ENCODE measurements at regions not wholly inside any gene's neighbourhood (a gene's known extent, or its start where the extent isn't known, plus 50 kb on each side); places are given as distances from the start of the nearest gene placed in this dataset.
A peak's percentile ranks its signal among the peaks of the same experiment; 100 is the strongest.

DNA sequence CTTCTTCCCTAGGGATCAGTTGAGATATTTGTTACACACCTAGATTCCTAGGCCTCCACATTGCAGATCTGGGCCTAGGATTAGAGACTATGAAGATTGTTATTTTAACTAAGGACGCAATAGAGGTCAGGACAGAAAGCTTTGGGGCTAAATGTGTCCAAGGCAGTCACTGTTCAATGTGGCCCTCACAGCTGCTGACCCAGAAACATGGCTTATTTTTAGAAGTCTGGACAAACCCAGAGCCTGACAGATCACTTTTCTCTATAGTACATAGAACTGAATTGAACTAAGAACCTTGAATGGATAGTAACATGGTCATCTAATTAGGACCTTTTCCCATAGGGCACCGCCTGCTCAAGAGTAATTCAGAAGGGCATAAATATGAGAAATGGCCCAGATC, 146.6 kb upstream of the AUTS2 start:
- H3K36me3 ChIP-seq (ENCODE audit: insufficient read depth, low read length) = no peaks in the 10 kb centered on the region
- no peak overlapping the region for H3K9ac ChIP-seq (ENCODE audit: low read depth, low read length)
- 92% methylated on average over 2 of the region's 2 CpGs for WGBS
- H3K27ac ChIP-seq (ENCODE audit: low read depth, low read length) = no peak overlapping the region
- H3K9me3 ChIP-seq (ENCODE audit: insufficient read depth, low read depth, low read length) = no peaks in the 10 kb centered on the region
- H3K4me3 ChIP-seq (ENCODE audit: low read length) = no peak overlapping the region
- peaks cover 8% of the 10 kb centered on the region for H3K4me1 ChIP-seq (ENCODE audit: insufficient read depth, low read length)
- H3K27me3 ChIP-seq (ENCODE audit: insufficient read depth, low read length) = peaks cover 58% of the 10 kb centered on the region

- Histone ChIP-seq H3K4me1 (ENCODE audit: insufficient read depth, low read length) (peaks cover 14% of the 10 kb centered on the region), H3K27ac (ENCODE audit: low read depth, low read length) (no peak overlapping the region), H3K9me3 (ENCODE audit: insufficient read depth, low read depth, low read length) (no peaks in the 10 kb centered on the region), H3K9ac (ENCODE audit: low read depth, low read length) (no peak overlapping the region), H3K27me3 (ENCODE audit: insufficient read depth, low read length) (peaks cover 53% of the 10 kb centered on the region), H3K4me3 (ENCODE audit: low read length) (no peak overlapping the region), H3K36me3 (ENCODE audit: insufficient read depth, low read length) (no peaks in the 10 kb centered on the region)
- WGBS = 100% methylated on average over 2 of the region's 2 CpGs
Observed at GRCh38 chr7:69452797-69453196, 145.5 kb upstream of the AUTS2 start.

- H3K27me3 ChIP-seq (ENCODE audit: insufficient read depth, low read length) = peaks cover 11% of the 10 kb centered on the region
- H3K4me1 ChIP-seq (ENCODE audit: insufficient read depth, low read length) = peaks cover 12% of the 10 kb centered on the region
- H3K4me3 ChIP-seq (ENCODE audit: low read length) = no peak overlapping the region
- peak overlapping the region; percentile 57 for H3K27ac ChIP-seq (ENCODE audit: low read depth, low read length)
- no peaks in the 10 kb centered on the region for H3K36me3 ChIP-seq (ENCODE audit: insufficient read depth, low read length)
- H3K9ac ChIP-seq (ENCODE audit: low read depth, low read length) = peak overlapping the region; percentile 19; the same call in 1 of the 2 replicates
- no peaks in the 10 kb centered on the region for H3K9me3 ChIP-seq (ENCODE audit: insufficient read depth, low read depth, low read length)
- WGBS = 52% methylated on average over 7 of the region's 9 CpGs
Observed at GRCh38 chr7:69457595-69458504, 140.4 kb upstream of the AUTS2 start.

DNA sequence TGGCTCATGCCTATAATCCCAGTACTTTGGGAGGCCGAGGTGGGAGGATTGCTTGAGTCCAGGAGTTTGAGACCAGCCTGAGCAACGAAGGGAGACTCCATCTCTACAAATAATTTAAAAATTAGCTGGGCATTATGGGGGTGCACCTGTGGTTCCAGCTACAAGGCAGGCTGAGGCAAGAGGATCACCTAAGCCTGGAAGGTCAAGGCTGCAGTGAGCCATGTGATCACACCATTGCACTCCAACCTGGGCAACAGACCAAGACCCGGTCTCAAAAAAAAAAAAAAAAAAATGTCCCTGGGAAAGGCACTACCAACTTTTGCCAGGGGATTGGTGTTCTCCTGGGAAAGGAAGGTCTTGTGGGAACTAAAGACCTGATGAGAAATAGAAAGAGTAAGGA, 134.2 kb upstream of the AUTS2 start:
- WGBS = 84% methylated on average over 3 of the region's 3 CpGs
- peaks cover 16% of the 10 kb centered on the region for H3K9me3 ChIP-seq (ENCODE audit: insufficient read depth, low read depth, low read length)
- H3K27me3 ChIP-seq (ENCODE audit: insufficient read depth, low read length) = no peaks in the 10 kb centered on the region
- H3K4me1 ChIP-seq (ENCODE audit: insufficient read depth, low read length) = no peaks in the 10 kb centered on the region
- H3K9ac ChIP-seq (ENCODE audit: low read depth, low read length) = no peak overlapping the region
- no peak overlapping the region for H3K4me3 ChIP-seq (ENCODE audit: low read length)
- no peaks in the 10 kb centered on the region for H3K36me3 ChIP-seq (ENCODE audit: insufficient read depth, low read length)
- no peak overlapping the region for H3K27ac ChIP-seq (ENCODE audit: low read depth, low read length)

GRCh38 chr7:69465262-69465661, 133.0 kb upstream of the AUTS2 start:
- Histone ChIP-seq H3K27me3 (ENCODE audit: insufficient read depth, low read length) (no peaks in the 10 kb centered on the region), H3K36me3 (ENCODE audit: insufficient read depth, low read length) (no peaks in the 10 kb centered on the region), H3K9me3 (ENCODE audit: insufficient read depth, low read depth, low read length) (peaks cover 27% of the 10 kb centered on the region), H3K9ac (ENCODE audit: low read depth, low read length) (no peak overlapping the region), H3K27ac (ENCODE audit: low read depth, low read length) (no peak overlapping the region), H3K4me3 (ENCODE audit: low read length) (no peak overlapping the region), H3K4me1 (ENCODE audit: insufficient read depth, low read length) (no peaks in the 10 kb centered on the region)
- 100% methylated on average over 1 of the region's 1 CpG for whole genome bisulfite sequencing

GRCh38 chr7:69467826-69468225, 130.4 kb upstream of the AUTS2 start:
- 89% methylated on average over 1 of the region's 1 CpG for WGBS
- Histone ChIP-seq H3K9me3 (ENCODE audit: insufficient read depth, low read depth, low read length) (peaks cover 27% of the 10 kb centered on the region), H3K4me1 (ENCODE audit: insufficient read depth, low read length) (no peaks in the 10 kb centered on the region), H3K27ac (ENCODE audit: low read depth, low read length) (no peak overlapping the region), H3K36me3 (ENCODE audit: insufficient read depth, low read length) (no peaks in the 10 kb centered on the region), H3K4me3 (ENCODE audit: low read length) (no peak overlapping the region), H3K9ac (ENCODE audit: low read depth, low read length) (no peak overlapping the region), H3K27me3 (ENCODE audit: insufficient read depth, low read length) (no peaks in the 10 kb centered on the region)

GRCh38 chr7:69476416-69476815, 121.9 kb upstream of the AUTS2 start:
- no peaks in the 10 kb centered on the region for H3K36me3 ChIP-seq (ENCODE audit: insufficient read depth, low read length)
- WGBS = 92% methylated on average over 5 of the region's 5 CpGs
- no peak overlapping the region for H3K27ac ChIP-seq (ENCODE audit: low read depth, low read length)
- no peak overlapping the region for H3K4me3 ChIP-seq (ENCODE audit: low read length)
- no peaks in the 10 kb centered on the region for H3K4me1 ChIP-seq (ENCODE audit: insufficient read depth, low read length)
- H3K9me3 ChIP-seq (ENCODE audit: insufficient read depth, low read depth, low read length) = no peaks in the 10 kb centered on the region
- H3K9ac ChIP-seq (ENCODE audit: low read depth, low read length) = no peak overlapping the region
- no peaks in the 10 kb centered on the region for H3K27me3 ChIP-seq (ENCODE audit: insufficient read depth, low read length)

GRCh38 chr7:69482676-69483075, 115.6 kb upstream of the AUTS2 start:
- Histone ChIP-seq H3K27ac (ENCODE audit: low read depth, low read length) (no peak overlapping the region), H3K4me3 (ENCODE audit: low read length) (no peak overlapping the region), H3K36me3 (ENCODE audit: insufficient read depth, low read length) (no peaks in the 10 kb centered on the region), H3K9ac (ENCODE audit: low read depth, low read length) (no peak overlapping the region), H3K4me1 (ENCODE audit: insufficient read depth, low read length) (no peaks in the 10 kb centered on the region), H3K27me3 (ENCODE audit: insufficient read depth, low read length) (no peaks in the 10 kb centered on the region), H3K9me3 (ENCODE audit: insufficient read depth, low read depth, low read length) (no peaks in the 10 kb centered on the region)
- WGBS = 96% methylated on average over 18 of the region's 18 CpGs

- no peaks in the 10 kb centered on the region for H3K36me3 ChIP-seq (ENCODE audit: insufficient read depth, low read length)
- no peaks in the 10 kb centered on the region for H3K27me3 ChIP-seq (ENCODE audit: insufficient read depth, low read length)
- H3K4me3 ChIP-seq (ENCODE audit: low read length) = no peak overlapping the region
- 96% methylated on average over 3 of the region's 3 CpGs for WGBS
- H3K27ac ChIP-seq (ENCODE audit: low read depth, low read length) = no peak overlapping the region
- H3K4me1 ChIP-seq (ENCODE audit: insufficient read depth, low read length) = no peaks in the 10 kb centered on the region
- H3K9me3 ChIP-seq (ENCODE audit: insufficient read depth, low read depth, low read length) = no peaks in the 10 kb centered on the region
- no peak overlapping the region for H3K9ac ChIP-seq (ENCODE audit: low read depth, low read length)
Observed at GRCh38 chr7:69489533-69489932, 108.7 kb upstream of the AUTS2 start.

DNA sequence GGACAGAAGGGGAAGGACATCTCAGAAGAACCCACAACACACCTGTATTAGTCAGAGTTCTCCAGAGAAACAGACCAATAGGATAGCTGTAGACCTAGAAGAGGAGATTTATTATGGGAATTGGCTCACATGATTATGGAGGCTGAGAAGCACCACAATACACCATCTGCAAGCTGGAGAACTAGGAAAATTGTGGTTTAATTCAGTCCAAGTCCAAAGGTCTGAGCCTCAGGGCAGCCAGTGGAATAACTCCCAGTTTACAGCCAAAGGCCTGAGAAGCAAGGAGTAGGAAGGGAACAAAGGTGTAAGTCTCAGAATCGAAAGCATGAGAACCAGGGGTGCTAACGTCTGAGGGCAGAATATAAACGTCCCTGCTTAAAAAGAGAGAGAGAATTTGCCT, 99.6 kb upstream of the AUTS2 start:
- Histone ChIP-seq H3K9ac (ENCODE audit: low read depth, low read length) (no peak overlapping the region), H3K4me3 (ENCODE audit: low read length) (no peak overlapping the region), H3K36me3 (ENCODE audit: insufficient read depth, low read length) (no peaks in the 10 kb centered on the region), H3K27me3 (ENCODE audit: insufficient read depth, low read length) (no peaks in the 10 kb centered on the region), H3K4me1 (ENCODE audit: insufficient read depth, low read length) (no peaks in the 10 kb centered on the region), H3K27ac (ENCODE audit: low read depth, low read length) (no peak overlapping the region), H3K9me3 (ENCODE audit: insufficient read depth, low read depth, low read length) (no peaks in the 10 kb centered on the region)
- 97% methylated on average over 3 of the region's 3 CpGs for WGBS

DNA sequence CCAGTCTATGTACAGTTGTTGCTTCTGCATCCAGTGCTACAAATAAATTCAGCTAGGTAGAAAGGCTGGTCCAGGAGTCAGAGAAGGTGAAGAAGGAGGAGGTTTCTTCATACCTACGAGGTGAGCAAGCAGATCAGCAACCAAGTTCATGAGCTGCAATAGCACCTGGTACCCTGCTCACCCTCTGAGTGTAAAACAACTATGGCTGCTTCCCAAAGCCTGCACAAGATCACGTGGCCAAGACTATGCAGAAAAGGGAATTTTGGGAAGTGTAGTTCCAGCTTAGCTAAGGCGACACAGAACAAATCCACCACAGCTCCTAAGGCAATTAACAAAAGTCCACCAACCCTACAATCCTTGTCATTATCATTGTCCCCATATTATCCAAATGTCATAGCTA, 95.9 kb upstream of the AUTS2 start:
- Histone ChIP-seq H3K4me1 (ENCODE audit: insufficient read depth, low read length) (no peaks in the 10 kb centered on the region), H3K36me3 (ENCODE audit: insufficient read depth, low read length) (no peaks in the 10 kb centered on the region), H3K9me3 (ENCODE audit: insufficient read depth, low read depth, low read length) (no peaks in the 10 kb centered on the region), H3K4me3 (ENCODE audit: low read length) (no peak overlapping the region), H3K27me3 (ENCODE audit: insufficient read depth, low read length) (no peaks in the 10 kb centered on the region), H3K9ac (ENCODE audit: low read depth, low read length) (no peak overlapping the region), H3K27ac (ENCODE audit: low read depth, low read length) (no peak overlapping the region)
- WGBS = 88% methylated on average over 3 of the region's 3 CpGs
